Psoas muscle (tissue), 7 donors: ENCODE measurements at regions not wholly inside any gene's neighbourhood (a gene's known extent, or its start where the extent isn't known, plus 50 kb on each side); places are given as distances from the start of the nearest gene placed in this dataset.

Source experiments
- ATAC-seq, 4 donors: fragments of 200-7000 bp; cut with Tn5 transposase; one replicate each; pipeline ENCODE4 v1.9.1; 2020; ENCODE audit warnings: moderate library complexity in 3 of 4, mild to moderate bottlenecking in 2 of 4
- DNase-seq, 2 donors: peaks; one replicate each; pipeline ENCODE4 v3.0.0-alpha.2; 2020
- H3K27ac ChIP-seq: fragments of 200-600 bp; one replicate; pipeline ENCODE4 v1.8.0; 2022
- H3K27me3 ChIP-seq, 3 donors: fragments of 200-600 bp in 1 of 3; one replicate each; pipeline versions ENCODE4 v1.6.1 to v1.8.0; 2013 to 2022; ENCODE audit warnings: low read length in 2 of 3, mild to moderate bottlenecking in 2 of 3, moderate library complexity in 1 of 3; ENCODE audit not compliant: insufficient read depth in 3 of 3
- H3K36me3 ChIP-seq, 2 donors: fragments of 200-600 bp in 1 of 2; one replicate each; pipeline versions ENCODE4 v1.6.1 to v1.8.0; 2013 to 2022; ENCODE audit warnings: low read depth in 1 of 2, mild to moderate bottlenecking in 1 of 2, moderate library complexity in 1 of 2; ENCODE audit not compliant: insufficient read depth in 1 of 2
- H3K4me1 ChIP-seq: fragments of 200-600 bp; one replicate; pipeline ENCODE4 v1.8.0; 2022
- H3K4me3 ChIP-seq: fragments of 200-600 bp; one replicate; pipeline ENCODE4 v1.8.0; 2022; ENCODE audit warnings: mild to moderate bottlenecking
- H3K9me3 ChIP-seq: fragments of 200-600 bp; one replicate; pipeline ENCODE4 v1.8.0; 2022
- CTCF ChIP-seq: fragments of 200-600 bp; IDR thresholded peaks from one replicate; pipeline ENCODE4 v1.8.0; 2022; ENCODE audit warnings: antibody characterized with exemption
- WGBS, 3 donors: extraction: QIAGEN DNeasy Blood & Tissue Kit; methylation state at CpG; one replicate each; pipeline versions ENCODE4 v1.1.6 to v1.1.7; 2013; 5-methylcytosine and 5-hydroxymethylcytosine counted together
- intact Hi-C, 2 donors: fragments of 100-400 bp; cut with DNase I; formaldehyde crosslinking; loops; one replicate each; pipeline versions ENCODE4 v1.11.0 to v1.14.2; 2022
- donor health status: healthy with polysubstance abuse.
- donor health status: DM: no; HTN: no; CAD: no; lungs with moderate emphysema.
- donor health status: Bipolar disorder and iron deficiency.
- donor health status: healthy.
- donor health status: DM: yes; HTN: yes; CAD: no.
- donor health status: DM: no; HTN: no; CAD: no.
- donor health status: DM: yes; HTN: yes; CAD: no.

GRCh38 chr12:65603438-65604351 lies 220.6 kb upstream of the HMGA2 start:
- ATAC-seq (peak in 2 of 4 donors; percentile 56 to 65), DNase-seq (no peak)
- TF ChIP-seq CTCF = no peak
- Histone ChIP-seq H3K27me3 (peaks cover 0 to 17% (median under 1%) of the 10 kb centered on the region in 3 donors), H3K4me1 (peaks cover 5% of the 10 kb centered on the region), H3K27ac (no peak overlapping the region), H3K4me3 (no peak overlapping the region), H3K9me3 (no peaks in the 10 kb centered on the region), H3K36me3 (no peaks in the 10 kb centered on the region)
- intact Hi-C loops = loop anchor here (2.0 to 10.0 kb wide), 4 partner anchors 221 to 484 kb away; partner anchors contain the start of gene HMGA2 (in 1 of the 2)
- 23 to 25% (median 24%) methylated on average over 8 of the region's 8 CpGs for WGBS, 3 donors

- H3K36me3 ChIP-seq = no peaks in the 10 kb centered on the region
- no peak for DNase-seq
- intact Hi-C loops = loop anchor here in 1 of 2 donors (10.0 kb wide), 1 partner anchor 220 kb away; the partner anchor contains the start of gene HMGA2
Observed at GRCh38 chr12:65605019-65605418, 219.3 kb upstream of the HMGA2 start.

GRCh38 chr12:65606008-65606766 lies 218.1 kb upstream of the HMGA2 start:
- Histone ChIP-seq H3K36me3 (no peaks in the 10 kb centered on the region), H3K27me3 (peaks cover 0 to 8% (median 0%) of the 10 kb centered on the region in 3 donors), H3K4me3 (no peak overlapping the region), H3K4me1 (peaks cover 5% of the 10 kb centered on the region), H3K9me3 (no peaks in the 10 kb centered on the region), H3K27ac (no peak overlapping the region)
- DNase-seq = no peak
- TF ChIP-seq CTCF = no peak
- WGBS, 3 donors = 65 to 72% (median 67%) methylated on average over 4 of the region's 4 CpGs
- intact Hi-C loops = loop anchor here in 1 of 2 donors (10.0 kb wide), 1 partner anchor 219 kb away; the partner anchor contains the start of gene HMGA2
- no peak for ATAC-seq

More at GRCh38 chr12:65605019-65605418, 219.3 kb upstream of the HMGA2 start:
- Histone ChIP-seq H3K4me3 (no peak overlapping the region), H3K4me1 (peaks cover 5% of the 10 kb centered on the region), H3K9me3 (no peaks in the 10 kb centered on the region), H3K27me3 (peaks cover 0 to 14% (median 0%) of the 10 kb centered on the region in 3 donors), H3K27ac (no peak overlapping the region)
- no peak for ATAC-seq
- no peak for TF ChIP-seq CTCF
- WGBS, 3 donors = 34 to 77% (median 67%) methylated on average over 2 of the region's 2 CpGs

GRCh38 chr12:65607401-65607841 lies 216.9 kb upstream of the HMGA2 start:
- 55 to 60% (median 60%) methylated on average over 3 of the region's 3 CpGs for WGBS, 3 donors
- no peak for DNase-seq
- intact Hi-C loops = loop anchor here in 1 of 2 donors (10.0 kb wide), 1 partner anchor 217 kb away; the partner anchor contains the start of gene HMGA2
- peaks cover 5% of the 10 kb centered on the region for H3K4me1 ChIP-seq
- TF ChIP-seq CTCF = no peak
- no peaks in the 10 kb centered on the region for H3K36me3 ChIP-seq
- H3K27ac ChIP-seq = no peak overlapping the region
- H3K9me3 ChIP-seq = no peaks in the 10 kb centered on the region
- peaks cover 0 to 3% (median 0%) of the 10 kb centered on the region in 3 donors for H3K27me3 ChIP-seq
- ATAC-seq = no peak
- H3K4me3 ChIP-seq = no peak overlapping the region
